Activated T-helper 2 cell treated with anti-CD3 and anti-CD28 coated beads, Interferon-gamma antibody, Interleukin-2, Interleukin-4, amounts not matched to agents 10 μg/mL and 5 μg/mL and 100 μg/mL, durations not matched to agents 14 hours and 24 hours and 36 hours (primary cell): ENCODE measurements at regions not wholly inside any gene's neighbourhood (a gene's known extent, or its start where the extent isn't known, plus 50 kb on each side); places are given as distances from the start of the nearest gene placed in this dataset.

Experiments
- DNase-seq: peaks from one replicate; pipeline ENCODE4 v3.0.0; 2021; ENCODE audit warnings: low spot score
- H3K27ac Mint-ChIP-seq: one replicate; pipeline ENCODE4 v1.8.0; 2021; ENCODE audit warnings: mixed read lengths
- H3K27me3 Mint-ChIP-seq: one replicate; pipeline ENCODE4 v1.8.0; 2021; ENCODE audit warnings: low read depth, mixed read lengths
- H3K36me3 Mint-ChIP-seq: one replicate; pipeline ENCODE4 v1.8.0; 2021; ENCODE audit warnings: low read depth, mixed read lengths
- H3K4me1 Mint-ChIP-seq: one replicate; pipeline ENCODE4 v1.8.0; 2021; ENCODE audit warnings: low read depth, mixed read lengths
- H3K4me3 Mint-ChIP-seq: one replicate; pipeline ENCODE4 v1.8.0; 2021; ENCODE audit warnings: low read depth, mild to moderate bottlenecking, moderate library complexity, mixed read lengths
- H3K9me3 Mint-ChIP-seq: one replicate; pipeline ENCODE4 v1.8.0; 2021; ENCODE audit warnings: mixed read lengths
- intact Hi-C: fragments of 100-400 bp; cut with micrococcal nuclease; formaldehyde crosslinking; loops from one replicate; pipeline ENCODE4 v1.15.1; 2023

GRCh38 chr10:21068026-21068656 is 171.0 kb upstream of the NEBL start:
- no peaks in the 10 kb centered on the region for H3K9me3 Mint-ChIP-seq
- H3K4me1 Mint-ChIP-seq = no peaks in the 10 kb centered on the region
- H3K4me3 Mint-ChIP-seq = no peak overlapping the region
- no peak overlapping the region for H3K27ac Mint-ChIP-seq
- H3K27me3 Mint-ChIP-seq = no peaks in the 10 kb centered on the region
- intact Hi-C loops = no loop called here
- no peaks in the 10 kb centered on the region for H3K36me3 Mint-ChIP-seq
- DNase-seq = no peak

GRCh38 chr10:21065621-21066248 is 168.6 kb upstream of the NEBL start:
- DNase-seq = no peak

GRCh38 chr10:21061982-21062381 is 164.9 kb upstream of the NEBL start:
- no peak overlapping the region for H3K4me3 Mint-ChIP-seq
- H3K4me1 Mint-ChIP-seq = no peaks in the 10 kb centered on the region
- H3K27me3 Mint-ChIP-seq = no peaks in the 10 kb centered on the region
- intact Hi-C loops = no loop called here
- H3K27ac Mint-ChIP-seq = no peak overlapping the region
- peaks cover 8% of the 10 kb centered on the region for H3K9me3 Mint-ChIP-seq
- DNase-seq = no peak
- no peaks in the 10 kb centered on the region for H3K36me3 Mint-ChIP-seq

More at GRCh38 chr10:21065621-21066248, 168.6 kb upstream of the NEBL start:
- intact Hi-C loops = no loop called here
- Mint-ChIP-seq H3K27ac (no peak overlapping the region), H3K4me1 (no peaks in the 10 kb centered on the region), H3K36me3 (no peaks in the 10 kb centered on the region), H3K9me3 (peaks cover 1% of the 10 kb centered on the region), H3K27me3 (no peaks in the 10 kb centered on the region), H3K4me3 (no peak overlapping the region)

DNA sequence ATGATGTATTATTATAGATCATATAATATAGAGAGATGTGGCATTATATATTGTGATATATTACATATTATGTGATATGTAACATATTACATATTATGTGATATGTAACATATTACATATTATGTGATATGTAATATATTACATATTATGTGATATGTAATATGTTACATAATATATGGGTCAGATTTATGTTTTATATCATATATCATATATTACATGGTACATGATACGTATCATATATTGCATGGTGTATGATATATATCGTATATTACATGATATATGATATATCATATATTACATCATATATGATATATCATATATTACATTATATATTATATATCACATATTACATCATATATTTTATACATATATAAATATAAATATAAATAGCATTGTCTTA is 164.1 kb upstream of the NEBL start:
- no peaks in the 10 kb centered on the region for H3K36me3 Mint-ChIP-seq
- no peak for DNase-seq
- no peak overlapping the region for H3K4me3 Mint-ChIP-seq
- intact Hi-C loops = no loop called here
- no peak overlapping the region for H3K27ac Mint-ChIP-seq
- H3K9me3 Mint-ChIP-seq = peaks cover 12% of the 10 kb centered on the region
- H3K27me3 Mint-ChIP-seq = no peaks in the 10 kb centered on the region
- no peaks in the 10 kb centered on the region for H3K4me1 Mint-ChIP-seq

DNA sequence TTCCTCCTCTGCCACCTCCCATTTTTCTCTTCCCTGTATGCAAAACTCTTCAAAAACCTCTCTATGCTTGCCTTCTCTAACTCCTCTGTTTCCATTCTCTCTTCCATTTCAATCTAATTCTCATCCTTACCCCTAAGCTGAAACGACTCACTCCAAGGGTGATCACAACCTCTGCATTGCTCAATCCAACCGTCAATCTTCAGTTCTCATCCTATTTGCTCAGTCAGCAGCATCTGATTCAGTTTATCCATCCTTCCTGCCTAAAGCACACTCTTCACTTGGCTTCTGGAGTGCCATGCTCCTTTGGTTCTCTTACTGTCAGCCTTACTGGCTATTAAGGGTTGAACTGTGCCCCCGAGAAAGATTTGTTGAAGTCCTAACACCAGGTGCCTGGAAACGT is 163.5 kb upstream of the NEBL start:
- H3K4me3 Mint-ChIP-seq = no peak overlapping the region
- H3K36me3 Mint-ChIP-seq = no peaks in the 10 kb centered on the region
- H3K9me3 Mint-ChIP-seq = peaks cover 12% of the 10 kb centered on the region
- DNase-seq = no peak
- no peaks in the 10 kb centered on the region for H3K27me3 Mint-ChIP-seq
- H3K4me1 Mint-ChIP-seq = peaks cover 3% of the 10 kb centered on the region
- no peak overlapping the region for H3K27ac Mint-ChIP-seq
- intact Hi-C loops = no loop called here

- no peak for DNase-seq
- intact Hi-C loops = no loop called here
- Mint-ChIP-seq H3K9me3 (peaks cover 12% of the 10 kb centered on the region), H3K27me3 (no peaks in the 10 kb centered on the region), H3K36me3 (no peaks in the 10 kb centered on the region), H3K4me1 (peaks cover 6% of the 10 kb centered on the region), H3K27ac (no peak overlapping the region), H3K4me3 (no peak overlapping the region)
These were observed 160.9 kb upstream of the NEBL start for GRCh38 chr10:21057989-21058388.

DNA sequence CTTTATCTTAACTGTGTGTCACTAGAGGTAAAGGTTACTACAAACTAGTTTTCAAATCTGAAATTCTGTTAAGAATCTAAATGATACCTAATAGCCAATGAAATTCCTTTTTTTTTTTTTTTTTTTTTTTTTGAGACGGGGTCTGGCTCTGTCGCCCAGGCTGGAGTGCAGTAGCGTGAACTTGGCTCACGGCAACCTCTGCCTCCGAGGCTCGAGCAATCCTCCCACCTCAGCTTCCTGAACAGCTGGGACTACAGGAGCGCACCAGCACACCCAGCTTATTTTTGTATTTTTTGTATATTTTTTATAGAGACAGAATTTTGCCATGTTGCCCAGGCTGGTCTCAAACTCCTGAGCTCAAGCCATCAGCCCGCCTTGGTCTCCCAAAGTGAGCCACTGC is 160.3 kb upstream of the NEBL start:
- no peak for DNase-seq
- intact Hi-C loops = no loop called here
- Mint-ChIP-seq H3K36me3 (no peaks in the 10 kb centered on the region), H3K9me3 (peaks cover 12% of the 10 kb centered on the region), H3K27ac (no peak overlapping the region), H3K4me1 (peaks cover 6% of the 10 kb centered on the region), H3K4me3 (no peak overlapping the region), H3K27me3 (no peaks in the 10 kb centered on the region)

GRCh38 chr10:21056461-21056860 is 159.3 kb upstream of the NEBL start:
- Mint-ChIP-seq H3K27me3 (no peaks in the 10 kb centered on the region), H3K36me3 (no peaks in the 10 kb centered on the region), H3K9me3 (peaks cover 12% of the 10 kb centered on the region), H3K4me1 (peaks cover 6% of the 10 kb centered on the region), H3K4me3 (no peak overlapping the region), H3K27ac (no peak overlapping the region)
- DNase-seq = no peak
- intact Hi-C loops = no loop called here

DNA sequence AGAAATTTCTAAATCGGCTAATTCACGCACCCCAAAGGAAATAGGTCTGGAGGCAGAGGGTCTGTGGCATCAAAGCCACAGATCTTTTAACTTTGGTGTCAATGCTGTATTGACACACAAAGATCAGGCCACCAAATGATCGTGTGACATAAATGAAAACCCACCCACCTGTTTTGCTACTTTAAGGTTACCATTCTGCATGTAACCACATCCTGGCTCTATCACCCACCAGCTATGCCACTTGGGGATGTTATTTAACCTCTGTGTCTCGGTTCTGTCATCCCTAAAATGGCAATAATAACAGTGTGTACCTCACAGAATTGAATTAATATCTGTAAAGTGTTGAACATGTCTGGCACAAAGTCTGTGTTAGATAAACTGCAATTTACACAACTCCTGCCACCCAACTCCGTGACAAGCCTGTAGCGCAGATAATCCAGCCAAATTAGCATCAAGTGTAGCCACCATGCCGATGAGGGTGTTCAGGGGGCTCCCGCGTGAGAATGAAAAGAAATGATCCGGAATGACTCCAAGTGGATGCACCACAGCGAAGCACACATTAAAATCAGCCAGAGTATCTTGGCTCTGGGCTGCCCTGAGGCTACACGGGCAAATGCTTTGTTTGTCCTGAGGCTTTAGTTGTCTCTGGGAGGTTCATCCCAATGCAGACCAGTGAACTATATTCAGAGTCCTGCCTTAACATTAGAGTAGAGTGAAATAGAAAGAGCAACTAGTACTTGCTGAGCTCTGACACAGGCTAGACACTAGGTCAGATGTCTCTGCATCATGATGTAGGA is 158.4 kb upstream of the NEBL start:
- H3K4me3 Mint-ChIP-seq = no peak overlapping the region
- no peak overlapping the region for H3K27ac Mint-ChIP-seq
- no peaks in the 10 kb centered on the region for H3K27me3 Mint-ChIP-seq
- H3K36me3 Mint-ChIP-seq = no peaks in the 10 kb centered on the region
- peaks cover 6% of the 10 kb centered on the region for H3K4me1 Mint-ChIP-seq
- no peak for DNase-seq
- intact Hi-C loops = no loop called here
- peaks cover 9% of the 10 kb centered on the region for H3K9me3 Mint-ChIP-seq

- no peak for DNase-seq
- no peaks in the 10 kb centered on the region for H3K36me3 Mint-ChIP-seq
- intact Hi-C loops = no loop called here
- no peak overlapping the region for H3K4me3 Mint-ChIP-seq
- no peak overlapping the region for H3K27ac Mint-ChIP-seq
- peaks cover 6% of the 10 kb centered on the region for H3K4me1 Mint-ChIP-seq
- H3K9me3 Mint-ChIP-seq = peaks cover 6% of the 10 kb centered on the region
- no peaks in the 10 kb centered on the region for H3K27me3 Mint-ChIP-seq
These were observed 157.0 kb upstream of the NEBL start for GRCh38 chr10:21053953-21054690.

DNA sequence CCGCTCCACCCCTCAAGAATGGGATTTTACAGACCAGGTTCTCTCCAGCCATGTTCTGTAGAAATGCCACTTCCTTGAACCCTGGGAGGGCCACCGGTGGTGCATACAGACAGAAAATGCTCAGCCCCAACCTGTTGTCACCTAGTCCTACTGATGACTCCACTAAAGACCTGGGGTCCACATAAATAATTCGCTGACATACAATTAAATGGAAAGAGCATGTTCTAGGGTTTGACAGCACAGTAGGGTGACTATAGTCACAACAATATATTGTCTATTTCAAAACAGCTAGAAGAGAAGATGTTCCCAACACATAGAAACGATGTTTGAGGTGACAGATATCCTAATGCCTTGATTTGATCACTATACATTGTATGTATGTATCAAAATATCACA is 155.6 kb upstream of the NEBL start:
- peaks cover 4% of the 10 kb centered on the region for H3K9me3 Mint-ChIP-seq
- H3K4me3 Mint-ChIP-seq = no peak overlapping the region
- no peaks in the 10 kb centered on the region for H3K36me3 Mint-ChIP-seq
- peaks cover 6% of the 10 kb centered on the region for H3K4me1 Mint-ChIP-seq
- H3K27ac Mint-ChIP-seq = no peak overlapping the region
- intact Hi-C loops = no loop called here
- H3K27me3 Mint-ChIP-seq = no peaks in the 10 kb centered on the region
- no peak for DNase-seq

- Mint-ChIP-seq H3K4me3 (no peak overlapping the region), H3K27me3 (no peaks in the 10 kb centered on the region), H3K27ac (no peak overlapping the region), H3K9me3 (peaks cover 4% of the 10 kb centered on the region), H3K36me3 (no peaks in the 10 kb centered on the region), H3K4me1 (peaks cover 6% of the 10 kb centered on the region)
- no peak for DNase-seq
- intact Hi-C loops = no loop called here
These were observed 155.1 kb upstream of the NEBL start for GRCh38 chr10:21052072-21052708.
